Activated CD4-positive, alpha-beta T cell treated with anti-CD3 and anti-CD28 coated beads, Interleukin-2, amount 10 ng/mL, durations not matched to agents 7 days and 5 days (primary cell): ENCODE measurements at regions not wholly inside any gene's neighbourhood (a gene's known extent, or its start where the extent isn't known, plus 50 kb on each side); places are given as distances from the start of the nearest gene placed in this dataset.

Source experiments
- CTCF ChIA-PET: fragments of 350-600 bp; sonication (Branson Sonifier 250); formaldehyde crosslinking; loops from one replicate; lab custom pipeline; 2021; ENCODE audit warnings: antibody characterized with exemption; lab: Charles Lee
- POLR2A ChIA-PET: fragments of 350-600 bp; sonication (Branson Sonifier 250); formaldehyde crosslinking; loops from one replicate; lab custom pipeline; 2021; ENCODE audit warnings: antibody characterized with exemption; lab: Charles Lee
- DNase-seq: peaks from one replicate; pipeline ENCODE4 v3.0.0-alpha.2; 2020
- H3K27ac Mint-ChIP-seq: one replicate; pipeline ENCODE4 v1.8.0; 2021; ENCODE audit warnings: mild to moderate bottlenecking, moderate library complexity, mixed read lengths
- H3K27me3 Mint-ChIP-seq: one replicate; pipeline ENCODE4 v1.8.0; 2021; ENCODE audit warnings: mixed read lengths
- H3K36me3 Mint-ChIP-seq: one replicate; pipeline ENCODE4 v1.8.0; 2021; ENCODE audit warnings: low read depth, mixed read lengths
- H3K4me1 Mint-ChIP-seq: one replicate; pipeline ENCODE4 v1.8.0; 2021; ENCODE audit warnings: mixed read lengths
- H3K4me3 Mint-ChIP-seq: one replicate; pipeline ENCODE4 v1.8.0; 2021; ENCODE audit warnings: mild to moderate bottlenecking, moderate library complexity, mixed read lengths
- H3K9me3 Mint-ChIP-seq: one replicate; pipeline ENCODE4 v1.8.0; 2021; ENCODE audit warnings: mixed read lengths

GRCh38 chr4:175504318-175504717, 307.7 kb downstream of the GPM6A start:
- POLR2A ChIA-PET, result no interaction called here
- Mint-ChIP-seq H3K9me3 (peaks cover 4% of the 10 kb centered on the region), H3K36me3 (no peaks in the 10 kb centered on the region), H3K27me3 (no peaks in the 10 kb centered on the region), H3K4me3 (no peak overlapping the region), H3K27ac (no peak overlapping the region), H3K4me1 (no peaks in the 10 kb centered on the region)
- CTCF ChIA-PET, result no interaction called here
- no peak for DNase-seq

- Mint-ChIP-seq H3K4me3 (no peak overlapping the region), H3K9me3 (peaks cover 4% of the 10 kb centered on the region), H3K36me3 (no peaks in the 10 kb centered on the region), H3K27ac (no peak overlapping the region), H3K27me3 (no peaks in the 10 kb centered on the region), H3K4me1 (no peaks in the 10 kb centered on the region)
- ChIA-PET POLR2A (no interaction called here), CTCF (no interaction called here)
- no peak for DNase-seq
Observed at GRCh38 chr4:175509320-175509719, 302.7 kb downstream of the GPM6A start.

GRCh38 chr4:175511861-175512260, 300.2 kb downstream of the GPM6A start:
- POLR2A ChIA-PET, result no interaction called here
- no peak overlapping the region for H3K27ac Mint-ChIP-seq
- peaks cover 4% of the 10 kb centered on the region for H3K9me3 Mint-ChIP-seq
- no peak overlapping the region for H3K4me3 Mint-ChIP-seq
- H3K4me1 Mint-ChIP-seq, result no peaks in the 10 kb centered on the region
- H3K27me3 Mint-ChIP-seq, result no peaks in the 10 kb centered on the region
- H3K36me3 Mint-ChIP-seq, result no peaks in the 10 kb centered on the region
- CTCF ChIA-PET, result no interaction called here
- no peak for DNase-seq

GRCh38 chr4:175514174-175514573, 297.9 kb downstream of the GPM6A start:
- POLR2A ChIA-PET, result no interaction called here
- CTCF ChIA-PET, result no interaction called here
- Mint-ChIP-seq H3K27ac (no peak overlapping the region), H3K27me3 (no peaks in the 10 kb centered on the region), H3K9me3 (no peaks in the 10 kb centered on the region), H3K36me3 (no peaks in the 10 kb centered on the region), H3K4me1 (no peaks in the 10 kb centered on the region), H3K4me3 (no peak overlapping the region)
- no peak for DNase-seq

GRCh38 chr4:175530655-175531054, 281.4 kb downstream of the GPM6A start:
- Mint-ChIP-seq H3K4me1 (no peaks in the 10 kb centered on the region), H3K27me3 (no peaks in the 10 kb centered on the region), H3K9me3 (peaks cover 3% of the 10 kb centered on the region), H3K36me3 (no peaks in the 10 kb centered on the region), H3K27ac (no peak overlapping the region), H3K4me3 (no peak overlapping the region)
- POLR2A ChIA-PET, result no interaction called here
- CTCF ChIA-PET, result no interaction called here
- DNase-seq, result no peak

- DNase-seq, result no peak
- H3K27ac Mint-ChIP-seq, result no peak overlapping the region
Observed at GRCh38 chr4:175531405-175532091, 280.5 kb downstream of the GPM6A start.

GRCh38 chr4:175536852-175537453, 275.1 kb downstream of the GPM6A start:
- Mint-ChIP-seq H3K36me3 (no peaks in the 10 kb centered on the region), H3K4me3 (no peak overlapping the region), H3K27ac (no peak overlapping the region), H3K9me3 (no peaks in the 10 kb centered on the region), H3K27me3 (no peaks in the 10 kb centered on the region), H3K4me1 (no peaks in the 10 kb centered on the region)
- no peak for DNase-seq
- CTCF ChIA-PET, result no interaction called here
- POLR2A ChIA-PET, result no interaction called here

More at GRCh38 chr4:175531405-175532091, 280.5 kb downstream of the GPM6A start:
- H3K4me1 Mint-ChIP-seq, result no peaks in the 10 kb centered on the region
- H3K36me3 Mint-ChIP-seq, result no peaks in the 10 kb centered on the region
- H3K9me3 Mint-ChIP-seq, result peaks cover 3% of the 10 kb centered on the region
- no peaks in the 10 kb centered on the region for H3K27me3 Mint-ChIP-seq
- no peak overlapping the region for H3K4me3 Mint-ChIP-seq
- CTCF ChIA-PET, result no interaction called here
- POLR2A ChIA-PET, result no interaction called here

GRCh38 chr4:175539498-175539897, 272.6 kb downstream of the GPM6A start:
- POLR2A ChIA-PET, result no interaction called here
- CTCF ChIA-PET, result no interaction called here
- no peak for DNase-seq
- no peaks in the 10 kb centered on the region for H3K9me3 Mint-ChIP-seq
- no peaks in the 10 kb centered on the region for H3K27me3 Mint-ChIP-seq
- H3K4me3 Mint-ChIP-seq, result no peak overlapping the region
- no peaks in the 10 kb centered on the region for H3K36me3 Mint-ChIP-seq
- no peaks in the 10 kb centered on the region for H3K4me1 Mint-ChIP-seq
- no peak overlapping the region for H3K27ac Mint-ChIP-seq

GRCh38 chr4:175540151-175540550, 271.9 kb downstream of the GPM6A start:
- Mint-ChIP-seq H3K4me3 (no peak overlapping the region), H3K27me3 (no peaks in the 10 kb centered on the region), H3K36me3 (no peaks in the 10 kb centered on the region)

GRCh38 chr4:175540732-175541131, 271.3 kb downstream of the GPM6A start:
- H3K9me3 Mint-ChIP-seq, result no peaks in the 10 kb centered on the region
- no peak overlapping the region for H3K27ac Mint-ChIP-seq
- H3K36me3 Mint-ChIP-seq, result no peaks in the 10 kb centered on the region
- DNase-seq, result no peak
- H3K4me1 Mint-ChIP-seq, result no peaks in the 10 kb centered on the region
- CTCF ChIA-PET, result no interaction called here
- no peak overlapping the region for H3K4me3 Mint-ChIP-seq
- H3K27me3 Mint-ChIP-seq, result no peaks in the 10 kb centered on the region
- POLR2A ChIA-PET, result no interaction called here

More at GRCh38 chr4:175540151-175540550, 271.9 kb downstream of the GPM6A start:
- no peak overlapping the region for H3K27ac Mint-ChIP-seq
- ChIA-PET POLR2A (no interaction called here), CTCF (no interaction called here)
- DNase-seq, result no peak
- no peaks in the 10 kb centered on the region for H3K4me1 Mint-ChIP-seq
- no peaks in the 10 kb centered on the region for H3K9me3 Mint-ChIP-seq

GRCh38 chr4:175542786-175543185, 269.3 kb downstream of the GPM6A start:
- H3K36me3 Mint-ChIP-seq, result no peaks in the 10 kb centered on the region
- no peak overlapping the region for H3K27ac Mint-ChIP-seq
- no peaks in the 10 kb centered on the region for H3K9me3 Mint-ChIP-seq
- no peaks in the 10 kb centered on the region for H3K4me1 Mint-ChIP-seq
- no peak overlapping the region for H3K4me3 Mint-ChIP-seq
- no peaks in the 10 kb centered on the region for H3K27me3 Mint-ChIP-seq
- ChIA-PET POLR2A (no interaction called here), CTCF (no interaction called here)
- no peak for DNase-seq

GRCh38 chr4:175559126-175559525, 252.9 kb downstream of the GPM6A start:
- POLR2A ChIA-PET, result no interaction called here
- H3K27me3 Mint-ChIP-seq, result no peaks in the 10 kb centered on the region
- H3K36me3 Mint-ChIP-seq, result no peaks in the 10 kb centered on the region
- no peak overlapping the region for H3K27ac Mint-ChIP-seq
- CTCF ChIA-PET, result no interaction called here
- H3K4me3 Mint-ChIP-seq, result no peak overlapping the region
- no peaks in the 10 kb centered on the region for H3K4me1 Mint-ChIP-seq
- no peak for DNase-seq
- no peaks in the 10 kb centered on the region for H3K9me3 Mint-ChIP-seq

GRCh38 chr4:175559526-175559925, 252.5 kb downstream of the GPM6A start:
- Mint-ChIP-seq H3K4me1 (no peaks in the 10 kb centered on the region), H3K27ac (no peak overlapping the region), H3K9me3 (no peaks in the 10 kb centered on the region), H3K36me3 (no peaks in the 10 kb centered on the region), H3K27me3 (no peaks in the 10 kb centered on the region), H3K4me3 (no peak overlapping the region)
- ChIA-PET CTCF (no interaction called here), POLR2A (no interaction called here)
- no peak for DNase-seq

GRCh38 chr4:175560604-175561003, 251.5 kb downstream of the GPM6A start:
- Mint-ChIP-seq H3K9me3 (no peaks in the 10 kb centered on the region), H3K27ac (no peak overlapping the region), H3K36me3 (no peaks in the 10 kb centered on the region), H3K4me3 (no peak overlapping the region), H3K27me3 (no peaks in the 10 kb centered on the region), H3K4me1 (no peaks in the 10 kb centered on the region)
- DNase-seq, result no peak
- POLR2A ChIA-PET, result no interaction called here
- CTCF ChIA-PET, result no interaction called here
